ENCODE measurements at regions not wholly inside any gene's neighbourhood (a gene's known extent, or its start where the extent isn't known, plus 50 kb on each side); places are given as distances from the start of the nearest gene placed in this dataset.

DNA sequence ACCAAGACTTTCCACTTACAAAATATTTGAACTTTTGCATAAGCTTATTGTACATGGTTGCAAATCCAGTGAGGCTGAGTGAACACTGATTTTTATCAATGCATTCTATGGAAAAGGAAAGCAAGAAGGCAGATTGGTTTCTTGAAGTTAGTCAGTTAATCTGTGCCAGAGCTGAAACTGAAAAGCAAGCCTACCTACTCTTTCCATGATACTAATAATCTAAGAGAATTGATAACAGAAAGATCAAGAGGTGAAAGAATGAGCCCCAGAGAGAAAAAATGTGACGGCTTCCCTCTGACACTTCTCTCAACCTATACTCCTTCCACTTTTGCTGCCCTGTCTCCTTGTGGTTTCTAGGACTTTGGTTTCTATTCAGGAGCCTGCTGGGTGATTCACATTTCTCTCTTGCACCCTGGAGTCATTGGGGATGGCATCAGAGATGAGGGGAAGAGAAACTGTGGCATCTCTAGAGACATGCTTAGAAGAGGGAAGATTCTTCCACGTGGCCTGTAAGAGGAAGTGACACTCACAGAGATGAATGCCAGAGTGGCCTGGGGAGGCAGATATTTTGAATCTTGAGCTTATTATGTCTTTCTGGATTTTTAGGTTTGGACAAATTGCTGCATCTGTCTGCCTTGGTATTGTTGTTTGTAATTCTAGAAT is 158.6 kb upstream of the RIMS1 start:
- H3K4me2 ChIP-seq (ENCODE audit: low read length), result no peak overlapping the region
- H3K27me3 ChIP-seq (ENCODE audit: control insufficient read depth, insufficient read depth, low read length), result no peaks in the 10 kb centered on the region
- no peak overlapping the region for H3K9ac ChIP-seq (ENCODE audit: low read depth, low read length)
- H3K4me1 ChIP-seq (ENCODE audit: control insufficient read depth, insufficient read depth, low read length), result no peaks in the 10 kb centered on the region
- H3K9me3 ChIP-seq (replicated peaks; ENCODE audit: low read length), result no peaks in the 10 kb centered on the region
- H3K4me3 ChIP-seq (ENCODE audit: low read length), result no peak overlapping the region
- no peaks in the 10 kb centered on the region for H3K36me3 ChIP-seq (ENCODE audit: insufficient read depth, low read length)

DNA sequence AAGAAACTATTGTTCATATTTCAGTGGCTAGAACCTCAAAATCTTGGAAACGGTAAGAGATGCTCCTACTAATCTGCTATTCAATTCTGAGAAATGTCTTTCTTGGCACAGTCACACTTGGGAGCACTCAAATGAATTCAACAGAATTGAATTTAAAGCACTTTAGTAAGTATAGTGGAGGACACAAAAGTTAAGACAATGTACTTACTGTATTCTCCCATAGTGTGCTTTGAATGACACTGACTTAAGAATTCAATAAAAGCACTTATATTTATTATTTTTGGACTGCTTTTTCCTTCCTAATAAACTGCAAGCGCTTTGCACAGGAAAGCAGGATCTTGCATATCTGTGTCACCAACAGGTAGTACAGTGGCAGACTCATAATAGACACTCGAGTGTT is 156.1 kb upstream of the RIMS1 start:
- H3K9ac ChIP-seq (ENCODE audit: low read depth, low read length), result no peak overlapping the region

DNA sequence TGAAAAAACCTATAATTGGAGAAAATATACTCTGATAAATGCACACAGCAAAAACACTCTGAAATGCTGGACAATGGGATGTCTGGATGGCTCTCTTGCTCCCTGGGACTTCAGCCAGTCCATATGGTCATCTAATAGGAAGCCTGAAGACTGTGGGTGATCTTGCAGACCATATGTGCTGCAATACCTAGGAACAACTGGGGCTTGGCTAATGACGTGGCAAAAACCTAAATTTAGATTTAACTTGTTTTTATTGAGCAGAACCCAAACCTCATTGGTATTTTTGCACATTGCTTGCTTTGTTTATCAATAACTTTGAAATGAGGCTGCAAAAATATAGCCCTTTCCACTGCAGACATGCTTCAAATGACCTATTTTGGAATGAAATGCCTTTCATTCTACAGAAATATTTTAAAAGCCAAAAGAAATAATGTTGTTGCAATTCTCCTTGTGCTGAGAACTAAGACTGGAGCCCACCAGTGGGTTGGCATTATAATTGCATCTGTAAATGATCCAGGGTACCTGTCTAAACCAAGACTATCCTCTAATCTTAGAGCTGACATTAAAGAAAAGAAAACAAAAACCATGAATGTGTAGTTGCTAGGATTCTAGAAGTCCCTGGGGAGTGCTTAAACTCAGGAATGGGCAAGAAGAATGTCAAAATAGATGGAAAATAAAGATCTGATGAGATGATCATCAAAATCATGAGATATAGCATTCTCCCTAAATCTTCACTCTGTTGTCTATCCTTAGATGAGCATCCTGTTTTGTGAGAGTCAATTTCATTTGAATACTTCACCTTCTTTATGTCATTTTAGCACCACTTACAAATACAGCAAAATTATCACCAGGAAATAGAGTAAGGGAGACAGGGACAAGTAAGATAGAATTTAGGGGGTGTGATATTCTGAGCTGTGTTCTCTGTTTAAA is 152.1 kb upstream of the RIMS1 start:
- no peaks in the 10 kb centered on the region for H3K36me3 ChIP-seq (ENCODE audit: insufficient read depth, low read length)
- H3K9ac ChIP-seq (ENCODE audit: low read depth, low read length), result no peak overlapping the region
- peaks cover 9% of the 10 kb centered on the region for H3K4me1 ChIP-seq (ENCODE audit: control insufficient read depth, insufficient read depth, low read length)

More for the DNA sequence above, 156.1 kb upstream of the RIMS1 start:
- no peak overlapping the region for H3K4me3 ChIP-seq (ENCODE audit: low read length)
- H3K36me3 ChIP-seq (ENCODE audit: insufficient read depth, low read length), result no peaks in the 10 kb centered on the region
- no peaks in the 10 kb centered on the region for H3K9me3 ChIP-seq (replicated peaks; ENCODE audit: low read length)
- no peak overlapping the region for H3K4me2 ChIP-seq (ENCODE audit: low read length)
- H3K4me1 ChIP-seq (ENCODE audit: control insufficient read depth, insufficient read depth, low read length), result peaks cover 9% of the 10 kb centered on the region
- H3K27me3 ChIP-seq (ENCODE audit: control insufficient read depth, insufficient read depth, low read length), result no peaks in the 10 kb centered on the region

DNA sequence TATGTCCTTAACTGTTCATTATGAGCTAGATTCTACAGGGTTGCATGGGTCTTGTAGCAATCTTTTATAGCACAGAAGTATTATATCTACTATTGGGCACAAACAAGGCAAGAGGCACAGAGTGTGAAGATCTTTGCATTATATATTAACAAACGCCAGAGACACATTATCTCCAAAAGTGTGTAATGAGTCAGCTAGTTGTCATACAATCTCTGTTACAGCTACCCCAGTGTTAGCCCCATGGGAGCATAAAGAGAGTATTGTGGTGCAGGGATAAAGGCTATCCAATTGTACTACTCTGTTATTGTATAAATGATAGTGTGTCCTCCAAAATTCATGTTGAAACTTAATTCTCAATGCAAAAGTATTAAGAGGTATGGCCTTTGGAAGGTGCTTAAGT is 148.4 kb upstream of the RIMS1 start:
- no peaks in the 10 kb centered on the region for H3K36me3 ChIP-seq (ENCODE audit: insufficient read depth, low read length)
- H3K4me3 ChIP-seq (ENCODE audit: low read length), result no peak overlapping the region
- H3K4me1 ChIP-seq (ENCODE audit: control insufficient read depth, insufficient read depth, low read length), result peaks cover 9% of the 10 kb centered on the region
- H3K4me2 ChIP-seq (ENCODE audit: low read length), result no peak overlapping the region
- no peak overlapping the region for H3K9ac ChIP-seq (ENCODE audit: low read depth, low read length)
- no peaks in the 10 kb centered on the region for H3K9me3 ChIP-seq (replicated peaks; ENCODE audit: low read length)
- H3K27me3 ChIP-seq (ENCODE audit: control insufficient read depth, insufficient read depth, low read length), result no peaks in the 10 kb centered on the region

More for the DNA sequence above, 152.1 kb upstream of the RIMS1 start:
- no peak overlapping the region for H3K4me2 ChIP-seq (ENCODE audit: low read length)
- no peak overlapping the region for H3K4me3 ChIP-seq (ENCODE audit: low read length)
- H3K9me3 ChIP-seq (replicated peaks; ENCODE audit: low read length), result no peaks in the 10 kb centered on the region
- H3K27me3 ChIP-seq (ENCODE audit: control insufficient read depth, insufficient read depth, low read length), result no peaks in the 10 kb centered on the region

DNA sequence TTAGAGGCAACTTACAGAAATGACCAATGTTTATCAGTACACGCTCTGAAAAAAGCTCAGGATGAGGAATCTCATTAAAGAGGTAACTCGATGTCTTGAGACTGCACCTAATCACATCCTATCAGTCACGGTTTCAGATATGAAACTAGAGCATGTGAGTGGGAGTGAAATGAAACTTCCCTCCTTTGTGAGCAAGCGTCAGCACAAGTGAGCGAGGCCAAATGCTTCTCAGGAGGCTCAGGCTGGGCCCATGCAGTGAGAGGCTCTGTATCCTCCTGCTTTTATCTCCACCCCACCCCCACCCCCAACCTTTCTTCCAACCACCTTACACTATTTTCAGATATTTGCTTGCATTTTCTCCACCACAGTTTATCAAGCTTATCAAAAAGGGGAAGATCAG is 140.8 kb upstream of the RIMS1 start:
- H3K4me2 ChIP-seq (ENCODE audit: low read length), result no peak overlapping the region
- H3K9ac ChIP-seq (ENCODE audit: low read depth, low read length), result no peak overlapping the region
- H3K4me1 ChIP-seq (ENCODE audit: control insufficient read depth, insufficient read depth, low read length), result no peaks in the 10 kb centered on the region
- H3K4me3 ChIP-seq (ENCODE audit: low read length), result no peak overlapping the region
- no peaks in the 10 kb centered on the region for H3K9me3 ChIP-seq (replicated peaks; ENCODE audit: low read length)
- no peaks in the 10 kb centered on the region for H3K36me3 ChIP-seq (ENCODE audit: insufficient read depth, low read length)
- H3K27me3 ChIP-seq (ENCODE audit: control insufficient read depth, insufficient read depth, low read length), result peaks cover 5% of the 10 kb centered on the region

DNA sequence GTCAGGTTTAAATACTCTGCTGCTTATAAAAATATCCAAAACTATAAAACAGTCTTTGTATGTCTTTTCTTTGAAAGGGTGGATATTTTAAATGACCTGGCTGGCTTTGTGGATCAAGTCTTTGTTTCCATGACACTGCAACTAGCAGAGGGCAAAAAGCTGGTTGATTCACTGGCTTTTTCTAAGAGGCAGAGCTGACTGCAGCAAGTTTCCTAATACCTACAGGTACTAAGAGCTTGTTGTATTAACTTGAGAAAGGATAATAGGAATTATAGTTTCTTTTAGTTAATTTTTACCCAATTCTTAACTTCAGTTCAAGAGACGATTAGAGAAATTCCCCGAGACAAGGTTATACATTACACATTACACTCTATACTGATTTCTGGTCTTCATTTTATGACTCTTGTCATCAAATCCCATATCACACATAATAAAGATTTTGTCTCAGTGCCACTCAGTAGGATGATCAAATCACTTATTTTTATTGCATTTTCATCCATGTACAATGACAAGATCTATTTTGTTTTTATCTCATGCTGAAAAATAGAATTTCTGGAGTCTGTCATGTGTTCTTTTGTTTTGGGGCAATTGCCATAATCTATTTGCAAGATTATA is 120.1 kb upstream of the RIMS1 start:
- no peaks in the 10 kb centered on the region for H3K9me3 ChIP-seq (replicated peaks; ENCODE audit: low read length)
- H3K27me3 ChIP-seq (ENCODE audit: control insufficient read depth, insufficient read depth, low read length), result peaks cover 47% of the 10 kb centered on the region
- H3K4me1 ChIP-seq (ENCODE audit: control insufficient read depth, insufficient read depth, low read length), result no peaks in the 10 kb centered on the region
- no peaks in the 10 kb centered on the region for H3K36me3 ChIP-seq (ENCODE audit: insufficient read depth, low read length)
- no peak overlapping the region for H3K9ac ChIP-seq (ENCODE audit: low read depth, low read length)
- no peak overlapping the region for H3K4me2 ChIP-seq (ENCODE audit: low read length)
- H3K4me3 ChIP-seq (ENCODE audit: low read length), result no peak overlapping the region

DNA sequence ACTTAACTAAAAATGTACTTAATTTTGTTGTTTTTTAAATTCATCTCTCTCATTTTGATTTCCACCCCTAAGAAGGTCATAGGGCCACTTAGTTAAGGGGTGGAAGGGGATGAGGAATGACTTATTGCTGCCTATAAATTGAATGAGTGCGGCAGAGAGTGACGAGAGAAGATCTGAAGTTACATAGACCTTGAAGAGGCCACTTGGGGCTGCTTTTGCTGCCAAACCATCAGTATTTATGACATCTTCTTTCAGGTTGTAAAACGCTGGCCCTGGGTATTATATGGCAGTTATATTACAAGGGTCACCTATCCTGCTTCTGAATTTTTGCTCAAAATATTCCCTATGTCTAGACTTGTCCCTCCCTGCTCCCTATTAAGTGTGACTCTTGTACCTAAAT is 119.6 kb upstream of the RIMS1 start:
- H3K4me1 ChIP-seq (ENCODE audit: control insufficient read depth, insufficient read depth, low read length), result no peaks in the 10 kb centered on the region
- H3K27me3 ChIP-seq (ENCODE audit: control insufficient read depth, insufficient read depth, low read length), result peaks cover 47% of the 10 kb centered on the region
- H3K9ac ChIP-seq (ENCODE audit: low read depth, low read length), result no peak overlapping the region
- no peak overlapping the region for H3K4me2 ChIP-seq (ENCODE audit: low read length)
- no peaks in the 10 kb centered on the region for H3K9me3 ChIP-seq (replicated peaks; ENCODE audit: low read length)
- H3K4me3 ChIP-seq (ENCODE audit: low read length), result no peak overlapping the region
- no peaks in the 10 kb centered on the region for H3K36me3 ChIP-seq (ENCODE audit: insufficient read depth, low read length)

DNA sequence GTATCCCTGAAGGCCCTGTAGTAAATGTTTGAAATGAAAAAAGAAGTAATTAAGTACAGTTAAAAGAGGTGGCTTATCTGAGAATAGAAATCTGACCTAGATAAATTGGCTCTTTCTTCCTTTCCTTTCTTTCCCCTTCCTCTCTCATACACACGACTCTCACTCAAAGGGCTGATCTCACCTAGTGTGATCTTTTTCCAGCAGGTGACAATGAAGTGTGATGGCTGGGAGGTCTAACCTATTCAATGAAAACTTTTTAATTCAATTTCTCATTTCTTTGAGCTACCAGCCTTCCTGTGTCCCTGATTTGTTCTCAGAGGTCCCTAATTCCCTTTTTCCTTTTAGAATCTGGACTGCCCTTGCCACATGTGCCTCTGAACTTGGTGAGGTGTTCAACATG is 118.0 kb upstream of the RIMS1 start:
- no peaks in the 10 kb centered on the region for H3K9me3 ChIP-seq (replicated peaks; ENCODE audit: low read length)
- H3K4me2 ChIP-seq (ENCODE audit: low read length), result no peak overlapping the region
- no peak overlapping the region for H3K9ac ChIP-seq (ENCODE audit: low read depth, low read length)
- peaks cover 37% of the 10 kb centered on the region for H3K27me3 ChIP-seq (ENCODE audit: control insufficient read depth, insufficient read depth, low read length)
- H3K36me3 ChIP-seq (ENCODE audit: insufficient read depth, low read length), result no peaks in the 10 kb centered on the region
- no peaks in the 10 kb centered on the region for H3K4me1 ChIP-seq (ENCODE audit: control insufficient read depth, insufficient read depth, low read length)
- H3K4me3 ChIP-seq (ENCODE audit: low read length), result no peak overlapping the region

DNA sequence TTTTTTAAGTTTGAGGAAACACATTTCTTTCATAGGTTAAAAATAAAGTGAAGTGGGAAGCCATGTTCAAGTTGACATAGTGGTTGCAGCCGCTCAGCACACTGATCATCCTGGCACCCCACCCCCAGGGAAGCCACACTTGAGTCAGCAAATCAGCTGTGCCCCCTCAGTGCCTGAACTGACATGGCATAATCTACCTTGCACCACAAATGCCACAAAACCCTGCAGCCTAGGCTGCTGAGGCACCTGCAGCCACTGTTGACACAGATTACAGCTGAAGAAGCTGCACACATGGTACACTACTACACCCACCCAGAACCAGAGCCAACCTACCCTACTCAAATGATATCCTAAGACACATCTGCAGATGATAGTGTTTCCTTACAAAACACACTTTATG is 77.5 kb upstream of the RIMS1 start:
- Histone ChIP-seq H3K9me3 (replicated peaks; ENCODE audit: low read length) (no peaks in the 10 kb centered on the region), H3K27me3 (ENCODE audit: control insufficient read depth, insufficient read depth, low read length) (no peaks in the 10 kb centered on the region), H3K4me1 (ENCODE audit: control insufficient read depth, insufficient read depth, low read length) (no peaks in the 10 kb centered on the region), H3K36me3 (ENCODE audit: insufficient read depth, low read length) (no peaks in the 10 kb centered on the region), H3K4me3 (ENCODE audit: low read length) (no peak overlapping the region), H3K4me2 (ENCODE audit: low read length) (no peak overlapping the region), H3K9ac (ENCODE audit: low read depth, low read length) (no peak overlapping the region)

DNA sequence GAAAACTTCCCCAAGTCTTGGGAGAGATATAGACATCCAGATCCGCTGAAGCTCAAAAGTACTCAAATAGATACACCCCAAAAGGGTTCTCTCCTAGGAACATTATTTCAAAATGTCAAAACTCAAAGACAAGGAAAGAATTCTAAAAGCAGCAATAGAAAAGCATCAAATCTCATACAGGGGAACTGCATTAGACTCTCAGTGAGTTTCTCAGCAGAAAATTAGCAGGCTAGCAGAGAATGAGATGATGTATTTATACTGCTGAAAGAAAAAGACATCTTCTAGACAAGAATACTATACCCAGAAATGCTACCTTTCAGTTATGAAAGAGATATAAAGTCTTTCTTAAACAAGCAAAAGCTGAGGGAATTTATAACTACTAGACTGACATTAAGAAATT is 75.5 kb upstream of the RIMS1 start:
- no peak overlapping the region for H3K9ac ChIP-seq (ENCODE audit: low read depth, low read length)
- H3K4me1 ChIP-seq (ENCODE audit: control insufficient read depth, insufficient read depth, low read length), result no peaks in the 10 kb centered on the region
- H3K4me3 ChIP-seq (ENCODE audit: low read length), result no peak overlapping the region
- no peak overlapping the region for H3K4me2 ChIP-seq (ENCODE audit: low read length)
- H3K27me3 ChIP-seq (ENCODE audit: control insufficient read depth, insufficient read depth, low read length), result no peaks in the 10 kb centered on the region
- H3K36me3 ChIP-seq (ENCODE audit: insufficient read depth, low read length), result no peaks in the 10 kb centered on the region
- no peaks in the 10 kb centered on the region for H3K9me3 ChIP-seq (replicated peaks; ENCODE audit: low read length)

DNA sequence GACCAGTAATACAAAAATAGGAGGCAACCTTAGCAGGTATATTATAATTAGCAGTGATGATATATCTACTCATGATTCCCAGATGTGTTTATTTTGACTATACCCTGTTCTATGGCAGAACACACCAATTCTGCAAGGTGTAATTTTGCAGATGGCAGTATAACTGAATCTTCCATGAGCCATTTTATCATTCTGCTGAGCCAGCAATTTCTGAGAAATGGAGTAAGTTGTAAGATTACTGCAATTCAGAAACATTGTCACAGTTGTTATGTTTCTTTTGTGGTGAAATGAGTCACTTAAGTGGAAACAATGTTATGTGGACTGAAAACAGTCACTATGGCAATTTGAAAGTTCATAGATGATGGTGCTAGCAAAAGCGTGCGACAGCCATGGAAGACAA is 63.7 kb upstream of the RIMS1 start:
- H3K9ac ChIP-seq (ENCODE audit: low read depth, low read length), result no peak overlapping the region
- no peaks in the 10 kb centered on the region for H3K4me1 ChIP-seq (ENCODE audit: control insufficient read depth, insufficient read depth, low read length)
- H3K27me3 ChIP-seq (ENCODE audit: control insufficient read depth, insufficient read depth, low read length), result no peaks in the 10 kb centered on the region
- H3K36me3 ChIP-seq (ENCODE audit: insufficient read depth, low read length), result no peaks in the 10 kb centered on the region
- H3K4me3 ChIP-seq (ENCODE audit: low read length), result no peak overlapping the region
- H3K9me3 ChIP-seq (replicated peaks; ENCODE audit: low read length), result no peaks in the 10 kb centered on the region
- H3K4me2 ChIP-seq (ENCODE audit: low read length), result no peak overlapping the region
